ENCODE measurements at regions not wholly inside any gene's neighbourhood (a gene's known extent, or its start where the extent isn't known, plus 50 kb on each side); places are given as distances from the start of the nearest gene placed in this dataset.
"Not testable (repeated sequence)": the region's sequence is repeated elsewhere in the genome, so short reads cannot be mapped to it uniquely, and the experiment has no call there.

DNA sequence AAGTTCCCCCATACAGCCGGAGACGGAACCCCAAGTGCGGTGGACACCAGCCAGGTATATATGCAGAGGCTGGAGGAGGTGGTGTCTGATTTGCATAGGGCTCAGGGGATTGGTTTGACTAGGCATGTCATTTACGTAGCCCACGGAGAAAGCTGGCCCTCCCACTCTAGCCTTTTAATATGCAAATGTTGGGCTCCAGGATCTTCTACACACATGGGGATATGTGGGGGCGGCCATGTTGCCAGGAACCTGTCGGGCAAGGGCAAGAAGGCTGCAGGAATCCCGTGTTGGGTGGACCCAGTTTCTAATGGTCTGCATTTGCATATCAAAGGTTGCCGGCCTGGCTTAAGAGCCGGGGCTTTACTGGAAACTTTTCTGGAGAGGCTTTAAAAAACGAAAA is 57.4 kb downstream of the FTHL17 start:
- not testable (repeated sequence) for DNase-seq

DNA sequence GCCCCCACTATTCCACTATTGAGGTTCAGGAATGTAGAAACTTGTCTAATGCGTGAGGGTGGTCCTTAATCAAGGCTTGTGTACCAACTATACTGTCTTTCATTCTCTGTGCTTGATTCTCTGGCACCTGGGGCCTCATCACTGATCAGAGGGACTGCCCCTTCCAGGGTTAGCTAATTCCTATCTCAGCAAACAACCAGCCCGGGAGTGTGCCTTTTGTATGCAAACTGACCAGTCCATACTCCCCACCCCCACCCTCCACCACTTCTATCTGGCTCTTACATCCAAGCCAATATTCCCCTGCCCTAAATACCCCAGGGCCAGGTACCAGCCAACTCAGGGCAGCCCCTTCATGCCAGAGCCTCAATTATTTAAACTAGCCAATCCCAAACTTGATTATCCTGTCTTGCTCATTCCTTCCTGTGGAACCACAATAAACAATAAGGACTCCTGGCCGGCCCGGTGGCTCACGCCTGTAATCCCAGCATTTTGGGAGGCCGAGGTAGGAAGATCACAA is 59.3 kb downstream of the FTHL17 start:
- no peak for DNase-seq

DNA sequence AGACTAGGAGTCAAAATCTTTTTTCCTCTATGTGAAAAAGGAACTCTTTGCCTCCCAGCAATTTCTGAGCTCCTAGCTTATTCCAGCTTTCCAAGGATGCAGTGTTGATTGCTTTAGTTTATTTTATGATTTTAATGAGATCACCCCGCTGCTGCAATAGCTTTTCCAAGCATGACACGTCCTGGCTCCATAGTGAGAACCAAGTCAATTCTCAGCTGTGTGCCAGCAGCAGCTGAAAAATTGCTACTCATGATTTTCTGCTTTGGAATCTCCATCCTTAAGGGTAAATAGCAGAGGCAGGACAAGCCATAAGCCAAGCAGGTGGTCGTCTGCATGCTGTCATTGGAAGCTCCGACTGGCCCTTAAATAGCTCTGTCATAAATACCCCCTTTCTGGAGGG is 64.5 kb downstream of the FTHL17 start:
- DNase-seq = peak; percentile 36

DNA sequence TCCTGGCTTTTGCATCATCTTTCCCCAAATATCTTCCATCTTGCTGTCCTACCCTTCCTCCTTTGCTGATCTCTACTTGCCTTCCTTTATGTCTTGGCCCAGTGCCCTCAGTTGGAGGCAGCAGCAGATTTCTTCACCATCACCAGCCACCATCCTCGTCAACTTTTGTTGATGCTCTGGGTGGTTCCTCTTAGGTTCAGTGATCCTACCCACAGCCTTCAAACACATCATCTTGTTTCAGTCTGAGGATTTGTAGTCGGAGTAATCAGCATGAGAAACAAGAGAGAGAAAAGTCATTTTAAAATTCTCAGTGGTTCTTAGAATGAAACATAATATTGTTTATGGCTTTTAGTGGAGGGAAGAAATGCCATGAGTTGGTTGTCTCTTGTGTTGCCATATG is 65.8 kb downstream of the FTHL17 start:
- DNase-seq = no peak

DNA sequence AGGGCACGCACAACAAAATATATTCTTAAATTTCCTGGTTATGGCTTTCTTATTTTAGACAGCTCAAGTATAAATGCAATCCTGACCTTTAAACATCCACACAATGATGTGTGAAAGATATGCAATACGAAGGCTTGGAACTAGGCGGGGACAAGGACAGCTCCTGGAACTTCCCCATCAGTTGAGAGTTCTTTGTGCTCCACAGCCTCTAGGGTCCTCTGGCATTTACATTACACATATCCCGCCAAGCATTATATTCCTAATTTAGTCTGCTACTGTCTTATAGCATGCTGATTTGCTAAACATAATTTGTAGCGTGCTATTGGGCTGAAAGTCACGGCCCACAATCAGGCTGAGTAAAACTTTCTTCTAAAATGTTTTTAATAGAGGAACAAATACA is 74.4 kb downstream of the FTHL17 start:
- peak; percentile 0 for DNase-seq

DNA sequence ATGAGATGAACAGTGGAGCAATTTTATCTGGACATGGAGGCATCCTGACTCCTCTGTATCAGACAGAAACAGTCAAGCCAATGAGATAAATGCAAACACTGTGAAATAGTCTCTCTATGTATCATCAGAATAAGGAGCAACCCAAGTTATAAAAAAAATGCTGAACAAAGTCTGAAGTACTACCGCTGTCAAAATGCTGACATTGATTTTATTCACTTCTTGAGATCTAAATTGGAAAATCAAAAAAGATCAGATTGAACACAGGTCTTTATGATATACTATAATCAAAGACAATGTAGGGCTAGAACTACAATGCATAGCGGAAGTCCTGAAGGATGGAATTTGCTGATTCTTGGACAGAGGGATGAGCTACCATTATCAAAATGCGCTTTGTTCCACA is 76.1 kb downstream of the FTHL17 start:
- no peak for DNase-seq

DNA sequence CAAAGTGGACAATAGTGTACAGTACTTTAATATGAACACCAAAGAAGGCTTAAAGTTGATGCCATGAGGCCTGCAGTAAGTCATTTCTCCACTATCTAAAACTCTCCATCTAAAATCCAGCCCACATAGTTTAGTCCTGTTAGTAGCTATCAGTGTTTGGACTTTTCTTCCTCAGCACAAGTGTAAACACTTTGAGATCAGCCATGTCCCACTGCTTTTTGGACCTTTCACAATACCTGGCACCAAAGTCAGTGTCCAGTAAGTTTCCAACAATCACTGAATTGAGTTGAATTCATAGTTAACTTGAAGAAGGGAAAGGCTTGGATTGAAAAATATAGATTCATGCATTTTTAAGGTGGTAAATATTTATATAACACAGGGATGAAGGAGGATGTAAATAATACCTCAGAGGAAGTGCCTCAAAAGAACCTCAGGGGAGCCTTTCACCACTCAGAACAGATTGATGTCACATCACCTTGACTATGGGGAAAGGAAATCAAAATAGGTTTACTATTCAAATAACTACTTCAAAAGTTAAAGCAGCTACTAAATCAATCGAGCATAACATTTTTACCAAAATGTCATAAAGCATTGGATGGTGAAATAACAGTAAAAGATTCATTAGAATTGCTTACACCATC is 76.7 kb downstream of the FTHL17 start:
- DNase-seq = no peak

DNA sequence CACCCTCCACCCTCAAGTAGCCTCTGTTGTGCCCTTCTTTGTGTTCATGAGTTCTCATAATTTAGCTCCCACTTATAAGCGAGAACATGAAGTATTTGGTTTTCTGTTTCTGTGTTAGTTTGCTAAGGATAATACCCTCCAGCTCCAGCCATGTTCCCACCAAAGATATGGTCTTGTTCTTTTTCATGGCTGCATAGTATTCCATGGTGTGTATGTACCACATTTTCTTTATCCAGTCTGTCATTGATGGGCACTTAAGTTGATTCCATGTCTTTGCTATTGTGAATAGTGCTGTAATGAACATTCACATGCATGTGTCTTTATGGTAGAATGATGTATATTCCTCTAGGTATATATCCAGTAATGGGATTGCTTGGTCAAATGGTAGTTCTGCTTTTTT is 77.8 kb downstream of the FTHL17 start:
- DNase-seq = not testable (repeated sequence)

DNA sequence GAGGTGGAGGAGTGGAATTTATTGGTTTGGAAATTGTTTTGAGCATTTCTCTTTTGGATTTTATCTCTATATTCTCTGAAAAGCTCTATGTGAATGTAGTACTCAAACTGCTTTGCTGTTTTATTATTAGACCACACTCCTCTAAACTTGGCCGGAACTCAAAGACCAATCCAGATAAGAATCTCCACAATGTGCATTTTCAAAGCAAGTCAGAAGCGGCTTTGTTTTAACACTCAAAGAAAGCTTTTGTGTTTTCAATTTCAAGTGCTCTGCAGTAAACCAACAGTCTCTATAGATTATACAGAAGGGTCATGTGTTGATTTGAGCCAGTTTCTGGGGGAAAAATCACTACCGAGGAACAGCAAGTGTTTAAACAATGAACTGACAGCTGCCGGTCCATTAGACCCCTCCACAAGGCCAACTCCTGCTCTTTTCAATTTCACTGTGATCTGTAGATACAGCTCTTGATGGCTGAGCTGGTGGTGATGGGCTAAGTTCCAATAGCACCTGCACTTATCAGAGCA is 79.4 kb downstream of the FTHL17 start:
- peak; percentile 0 for DNase-seq

DNA sequence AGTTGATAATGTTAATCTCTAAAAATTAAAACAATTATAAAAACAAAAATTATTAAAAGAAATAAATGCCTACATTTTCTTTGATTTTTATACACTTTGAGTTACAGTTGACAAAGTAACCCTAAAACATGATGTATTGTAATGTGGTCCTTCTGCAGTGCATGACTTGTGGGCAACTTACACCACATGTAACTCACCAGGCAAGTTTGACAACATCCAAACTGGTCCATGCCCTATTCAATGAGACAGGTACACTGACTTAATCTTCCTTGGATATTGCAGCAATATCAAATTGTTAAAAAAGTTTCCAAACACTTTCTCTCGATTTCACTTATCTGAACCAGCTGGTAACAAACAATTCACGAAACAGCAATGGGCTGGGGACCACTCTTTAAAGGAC is 81.5 kb downstream of the FTHL17 start:
- no peak for DNase-seq

DNA sequence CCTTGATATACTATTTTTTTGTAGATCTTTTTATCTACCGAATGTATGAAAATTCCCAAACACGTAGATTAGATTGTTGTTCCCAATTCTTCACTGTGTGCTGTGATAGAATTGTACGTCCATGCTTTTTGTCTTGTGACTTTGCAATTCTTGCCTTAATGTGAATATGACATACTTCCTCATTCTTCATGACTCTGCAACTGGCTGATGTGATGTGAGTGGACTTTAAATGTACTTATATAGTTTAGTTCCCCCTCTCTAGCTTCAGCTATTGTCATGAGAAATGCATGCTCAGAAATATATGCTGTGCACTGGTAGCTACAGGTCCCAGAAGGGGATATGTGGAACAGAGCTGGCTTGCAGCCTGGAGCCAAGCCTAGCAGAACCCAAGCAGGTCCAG is 89.4 kb downstream of the FTHL17 start:
- no peak for DNase-seq

DNA sequence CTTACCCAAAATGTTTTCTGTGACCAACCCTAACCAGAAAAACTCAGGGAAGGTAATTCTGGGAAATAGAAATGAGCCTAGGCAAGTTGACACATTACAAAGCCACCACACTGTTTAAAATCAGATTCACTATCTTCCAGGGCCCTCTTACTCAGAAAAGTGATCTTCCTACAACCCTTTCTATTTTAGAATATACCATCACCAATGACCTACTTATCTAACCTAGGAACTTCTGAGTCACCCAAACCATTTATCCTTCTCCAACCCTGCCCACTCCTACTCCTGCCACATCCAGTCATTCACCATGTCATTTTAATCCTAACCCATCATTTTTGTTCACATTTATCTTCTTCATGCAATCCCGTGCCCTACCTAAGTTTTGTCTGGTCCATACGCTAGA is 89.9 kb downstream of the FTHL17 start:
- DNase-seq = no peak

DNA sequence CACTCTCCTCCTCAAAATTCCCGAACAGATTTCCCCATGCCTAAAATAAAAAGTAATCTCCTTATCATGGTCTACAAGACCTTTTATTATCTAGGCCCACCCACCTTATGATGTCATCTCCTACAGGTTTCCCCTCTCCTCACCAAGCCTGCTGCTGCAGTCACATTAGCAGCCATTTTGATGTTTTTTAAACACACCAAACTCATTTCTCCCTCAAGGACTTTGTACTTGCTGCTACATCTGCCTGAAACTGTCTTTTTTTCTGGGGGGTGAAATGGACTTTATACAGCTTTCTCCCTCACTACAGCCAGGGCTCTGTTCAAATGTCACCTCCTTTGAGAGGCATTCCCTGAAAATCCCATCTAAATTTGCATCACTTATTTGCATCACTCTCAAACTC is 90.2 kb upstream of the TAB3 start:
- DNase-seq = no peak

DNA sequence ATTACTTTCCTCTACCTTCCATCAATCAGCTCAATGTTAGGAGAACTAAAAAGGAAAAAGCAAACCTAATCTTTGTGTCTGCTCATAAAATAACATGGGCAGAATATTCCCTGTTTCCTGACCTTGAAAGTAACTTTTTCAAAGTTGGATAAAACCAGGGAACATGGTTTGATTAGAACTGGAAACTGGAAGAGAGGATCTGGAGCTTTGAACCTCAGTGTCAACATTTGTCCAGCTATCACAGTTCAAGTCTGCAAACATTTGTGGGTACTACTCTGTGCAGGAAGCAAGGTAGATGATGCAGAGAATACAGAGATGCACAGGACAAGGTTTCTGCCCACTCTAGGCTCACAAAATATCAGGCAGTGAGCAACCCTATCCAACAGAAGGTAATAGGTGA is 86.4 kb upstream of the TAB3 start:
- DNase-seq = no peak

DNA sequence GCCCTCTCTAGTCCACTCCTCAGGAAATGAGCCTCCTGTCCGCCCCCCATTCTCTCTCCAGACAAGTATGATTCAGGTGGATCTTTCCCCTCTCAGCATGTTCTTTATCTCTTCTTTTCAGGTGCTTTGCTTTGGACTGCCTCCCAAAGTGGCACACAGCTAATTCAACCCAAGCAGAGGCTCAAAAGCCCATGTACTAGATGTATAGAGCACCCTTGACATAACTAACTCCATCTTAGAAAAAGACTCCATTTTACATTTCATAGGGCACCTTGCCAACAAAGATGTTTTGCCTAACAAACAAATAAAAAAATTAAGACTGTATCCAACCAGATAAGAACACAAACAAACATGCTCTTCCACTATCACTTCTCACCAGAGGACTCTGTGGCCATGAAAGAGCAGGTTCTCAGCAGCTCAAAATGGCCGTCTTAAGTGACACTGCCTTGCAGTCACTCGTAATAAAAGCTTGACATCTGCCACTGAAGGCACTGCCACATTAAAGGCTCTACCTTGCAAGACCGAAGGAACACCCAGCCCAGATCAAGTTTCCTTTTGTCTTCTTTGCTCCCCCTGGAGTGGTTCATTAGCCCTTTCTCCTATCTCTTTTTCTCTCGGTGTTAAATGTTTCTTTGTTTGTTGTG is 84.9 kb upstream of the TAB3 start:
- DNase-seq = no peak

DNA sequence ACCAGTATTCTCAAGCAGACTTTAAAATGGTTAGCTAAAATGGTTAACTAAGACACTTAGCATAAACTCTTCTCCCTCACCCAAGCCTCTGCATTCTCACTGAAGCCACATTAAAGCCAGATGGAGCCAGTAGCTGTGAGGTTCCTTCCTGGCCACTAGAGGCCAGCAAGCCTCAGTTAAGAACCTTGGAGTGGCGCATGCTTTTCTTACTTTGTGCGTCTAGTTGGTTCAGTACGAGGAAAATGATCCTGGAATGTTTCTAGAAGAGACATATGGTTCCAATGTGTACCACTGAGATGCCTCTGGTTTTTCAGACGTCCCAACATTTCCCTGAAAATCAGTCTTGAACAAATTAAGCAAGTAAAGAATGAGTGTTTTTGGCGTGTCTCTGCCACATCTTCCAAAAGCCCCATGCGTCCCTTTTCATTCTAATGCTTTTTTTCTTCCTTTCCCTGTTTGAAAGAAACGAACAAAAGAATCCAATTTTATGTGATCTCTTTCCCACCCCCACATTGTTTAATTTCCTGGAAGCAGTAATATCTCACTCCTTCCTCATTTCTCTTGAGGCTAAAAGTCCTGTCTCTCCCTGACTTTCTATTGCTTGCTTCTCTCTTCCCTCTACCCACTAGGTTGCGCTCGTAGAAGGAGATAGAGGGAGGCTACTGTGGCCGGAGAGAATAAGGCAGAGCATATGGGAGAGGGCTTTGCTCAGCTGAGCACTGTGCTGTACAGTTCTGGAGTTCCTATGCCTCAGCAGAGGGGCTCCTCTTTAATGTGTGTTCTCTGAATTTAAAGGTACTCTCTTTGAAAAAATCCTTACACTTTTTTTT is 82.9 kb upstream of the TAB3 start:
- peak; percentile 83 for DNase-seq

DNA sequence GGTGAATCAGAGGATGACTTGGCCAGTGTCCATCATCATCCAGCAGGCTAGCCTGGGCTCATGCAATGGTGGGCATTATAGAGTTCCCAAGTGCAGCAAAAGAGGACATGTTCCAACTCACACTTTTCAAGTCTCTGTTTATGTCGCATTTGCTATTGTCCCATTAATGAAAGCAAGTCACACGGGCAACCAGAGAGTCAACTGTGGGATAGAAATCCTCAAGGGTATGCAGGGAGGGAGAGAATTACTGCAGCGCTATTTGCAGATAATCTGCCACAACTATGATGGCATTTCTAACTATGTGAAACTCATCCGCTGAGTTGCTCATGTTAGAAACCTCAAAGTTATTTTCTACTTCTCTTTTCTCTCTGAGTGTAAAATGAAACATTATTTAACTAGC is 78.5 kb upstream of the TAB3 start:
- no peak for DNase-seq

DNA sequence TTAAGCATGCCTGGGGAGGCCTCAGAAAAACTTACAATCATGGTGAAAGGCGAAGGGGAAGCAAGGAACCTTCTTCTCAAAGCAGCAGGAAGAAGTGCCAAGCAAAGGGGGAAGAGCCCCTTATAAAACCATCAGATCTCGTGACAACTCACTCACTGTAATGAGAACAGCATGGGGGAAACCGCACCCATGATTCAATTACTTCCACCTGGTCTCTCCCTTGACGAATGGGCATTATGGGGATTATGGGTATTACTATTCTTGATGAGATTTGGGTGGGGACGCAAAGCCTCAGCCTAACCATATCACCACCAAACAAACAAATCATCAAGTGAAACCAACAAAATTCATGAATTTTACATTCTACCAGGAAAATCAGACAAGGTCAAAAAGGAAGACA is 76.7 kb upstream of the TAB3 start:
- DNase-seq = no peak

DNA sequence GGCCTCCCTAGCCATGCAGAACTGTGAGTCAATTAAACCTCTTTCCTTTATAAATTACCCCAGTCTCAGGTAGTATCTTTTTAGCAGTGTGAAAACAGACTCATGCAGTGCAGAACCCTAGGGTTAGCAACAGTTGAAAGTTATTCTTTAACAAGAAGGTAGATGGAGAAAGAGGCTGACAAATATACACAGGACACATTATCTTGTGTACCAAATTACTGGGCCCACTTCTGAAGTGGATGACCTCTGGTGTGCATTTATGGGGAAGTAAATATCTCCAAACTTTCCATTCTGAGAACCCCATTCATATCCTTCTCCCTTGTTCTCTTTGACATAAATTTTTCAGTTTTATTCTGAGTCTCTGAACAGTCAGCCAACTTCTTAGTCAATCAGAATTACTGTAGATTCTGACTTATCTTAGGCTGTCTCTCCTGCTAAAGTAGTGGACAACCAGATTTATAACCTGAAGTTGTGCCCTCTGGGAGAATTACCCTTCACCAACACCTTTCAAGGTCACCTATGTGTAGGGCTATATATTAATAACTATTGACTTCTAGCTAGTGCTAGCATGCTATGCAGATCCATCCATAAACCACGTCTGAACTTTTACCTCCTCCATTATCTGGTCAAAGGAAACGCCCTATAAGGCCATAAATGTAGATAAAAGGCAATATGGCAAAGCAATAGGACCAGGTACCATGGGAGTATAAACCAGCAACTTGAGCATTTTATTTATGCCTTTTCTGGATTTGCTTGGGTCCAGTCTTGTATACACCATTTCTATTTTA is 72.5 kb upstream of the TAB3 start:
- DNase-seq = no peak

DNA sequence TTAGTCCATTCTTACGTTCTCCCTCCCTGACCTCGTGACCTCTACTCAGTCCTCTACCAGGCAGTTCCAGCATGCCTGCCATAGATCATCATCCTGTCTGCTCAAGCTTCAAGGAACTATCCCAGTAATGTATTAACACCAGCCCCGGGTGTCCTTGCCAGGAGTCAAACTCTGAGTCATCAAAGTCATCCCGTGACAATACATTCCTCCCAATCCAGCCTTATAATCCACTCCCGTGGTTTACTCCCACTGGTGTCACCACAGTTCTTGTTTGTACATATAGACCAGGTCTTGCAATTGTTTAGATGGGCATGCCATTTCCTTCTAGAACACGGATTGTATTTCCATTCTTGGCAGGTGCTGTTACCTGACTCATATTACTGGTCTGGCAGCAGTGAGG is 68.7 kb upstream of the TAB3 start:
- no peak for DNase-seq

DNA sequence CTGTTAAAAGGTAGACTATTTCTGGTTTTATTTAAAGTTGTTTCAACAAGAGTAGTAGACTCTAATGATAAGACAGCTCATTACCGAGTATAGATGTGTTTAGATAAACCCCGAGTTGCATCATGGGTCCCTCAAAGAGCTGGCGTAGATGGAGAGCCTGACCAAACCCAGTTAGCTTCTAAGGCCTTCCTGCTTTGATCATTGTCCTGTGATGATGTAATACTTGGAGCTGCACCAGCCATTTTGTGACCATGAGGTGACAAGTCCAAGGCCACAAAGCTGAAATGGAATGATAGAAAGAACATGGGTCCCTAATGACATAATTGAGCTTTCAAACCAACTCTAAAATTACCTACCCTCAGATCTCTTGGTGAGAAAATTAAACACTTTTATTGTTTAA is 66.6 kb upstream of the TAB3 start:
- no peak for DNase-seq

DNA sequence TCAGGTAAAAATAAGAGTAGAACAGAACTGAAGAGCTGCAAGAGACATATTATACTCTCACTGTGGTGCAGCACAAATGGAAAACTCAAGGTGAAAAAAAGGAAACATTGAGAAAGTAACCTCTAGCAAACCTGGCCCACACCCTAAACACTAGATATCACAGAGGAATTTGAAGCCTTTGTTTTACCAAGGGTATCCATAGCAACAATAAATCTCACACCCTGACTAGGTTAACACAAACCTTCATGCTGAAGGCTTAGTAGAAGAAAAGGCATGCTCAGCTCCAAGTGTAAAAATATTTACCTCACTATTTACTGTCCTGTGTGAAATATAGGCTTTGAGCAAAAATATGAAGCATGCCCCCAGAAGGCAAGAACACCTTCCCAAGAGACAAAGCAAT is 61.9 kb upstream of the TAB3 start:
- no peak for DNase-seq
